22Rv1 (cell line): ENCODE measurements at regions not wholly inside any gene's neighbourhood (a gene's known extent, or its start where the extent isn't known, plus 50 kb on each side); places are given as distances from the start of the nearest gene placed in this dataset.
"Not testable (repeated sequence)": the region's sequence is repeated elsewhere in the genome, so short reads cannot be mapped to it uniquely, and the experiment has no call there.

Experiments
- H3K27ac ChIP-seq: fragments of 450-650 bp; 2 replicates; pipeline ENCODE4 v1.5.1; 2017
- ZFX ChIP-seq: fragments of 450-650 bp; IDR thresholded peaks from 2 replicates; pipeline ENCODE4 v1.6.1; 2017; ENCODE audit warnings: antibody characterized with exemption, borderline replicate concordance
- TF ChIP-seq, protein P1 (sequence below): fragments of 450-650 bp; IDR thresholded peaks from 2 replicates; pipeline ENCODE4 v1.5.1; 2017; ENCODE audit warnings: mild to moderate bottlenecking

DNA sequence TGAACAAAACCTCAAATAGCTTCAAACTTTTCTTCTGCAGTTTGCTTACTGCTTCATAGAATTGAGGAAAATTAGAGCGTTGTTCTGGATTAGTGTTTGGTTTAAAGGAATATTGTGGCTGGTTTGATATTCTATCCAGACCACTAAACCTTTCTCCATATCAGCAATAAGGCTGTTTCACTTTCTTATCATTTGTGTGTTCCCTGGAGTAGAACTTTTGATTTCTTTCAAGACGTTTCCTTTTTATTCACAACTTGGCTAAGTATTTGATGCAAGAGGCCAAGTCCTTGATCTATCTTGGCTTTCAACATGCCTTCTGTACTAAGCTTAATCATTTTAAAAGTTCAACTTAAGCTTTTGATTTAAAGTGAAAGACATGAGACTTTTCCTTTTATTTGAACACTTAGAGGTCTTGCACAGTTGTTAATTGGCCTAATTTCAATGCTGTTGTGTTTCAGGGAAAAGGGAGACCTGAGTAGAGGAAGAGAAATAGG is 359.1 kb downstream of the S1PR1 start:
- no peak for TF ChIP-seq ZFX
- TF ChIP-seq, protein P1, sequence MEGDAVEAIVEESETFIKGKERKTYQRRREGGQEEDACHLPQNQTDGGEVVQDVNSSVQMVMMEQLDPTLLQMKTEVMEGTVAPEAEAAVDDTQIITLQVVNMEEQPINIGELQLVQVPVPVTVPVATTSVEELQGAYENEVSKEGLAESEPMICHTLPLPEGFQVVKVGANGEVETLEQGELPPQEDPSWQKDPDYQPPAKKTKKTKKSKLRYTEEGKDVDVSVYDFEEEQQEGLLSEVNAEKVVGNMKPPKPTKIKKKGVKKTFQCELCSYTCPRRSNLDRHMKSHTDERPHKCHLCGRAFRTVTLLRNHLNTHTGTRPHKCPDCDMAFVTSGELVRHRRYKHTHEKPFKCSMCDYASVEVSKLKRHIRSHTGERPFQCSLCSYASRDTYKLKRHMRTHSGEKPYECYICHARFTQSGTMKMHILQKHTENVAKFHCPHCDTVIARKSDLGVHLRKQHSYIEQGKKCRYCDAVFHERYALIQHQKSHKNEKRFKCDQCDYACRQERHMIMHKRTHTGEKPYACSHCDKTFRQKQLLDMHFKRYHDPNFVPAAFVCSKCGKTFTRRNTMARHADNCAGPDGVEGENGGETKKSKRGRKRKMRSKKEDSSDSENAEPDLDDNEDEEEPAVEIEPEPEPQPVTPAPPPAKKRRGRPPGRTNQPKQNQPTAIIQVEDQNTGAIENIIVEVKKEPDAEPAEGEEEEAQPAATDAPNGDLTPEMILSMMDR, result no peak
- no peak overlapping the region for H3K27ac ChIP-seq

DNA sequence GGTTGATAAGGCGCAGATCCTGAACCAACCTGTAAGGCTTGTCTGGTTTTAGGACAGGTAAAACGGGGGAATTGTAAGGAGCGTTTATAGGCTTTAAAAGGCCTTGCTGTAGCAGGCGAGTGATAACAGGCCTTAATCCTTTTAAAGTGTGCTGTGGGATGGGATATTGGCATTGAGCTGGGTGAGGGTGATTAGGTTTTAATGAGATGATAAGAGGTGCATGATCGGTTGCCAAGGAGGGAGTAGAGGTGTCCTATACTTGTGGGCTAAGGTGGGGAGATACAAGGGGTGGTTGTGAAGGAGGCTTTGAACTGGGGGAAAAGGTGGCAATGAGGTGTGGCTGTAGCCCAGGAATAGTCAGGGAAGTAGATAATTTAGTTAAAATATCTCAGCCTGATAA is 363.8 kb downstream of the S1PR1 start:
- H3K27ac ChIP-seq, result not testable (repeated sequence)

DNA sequence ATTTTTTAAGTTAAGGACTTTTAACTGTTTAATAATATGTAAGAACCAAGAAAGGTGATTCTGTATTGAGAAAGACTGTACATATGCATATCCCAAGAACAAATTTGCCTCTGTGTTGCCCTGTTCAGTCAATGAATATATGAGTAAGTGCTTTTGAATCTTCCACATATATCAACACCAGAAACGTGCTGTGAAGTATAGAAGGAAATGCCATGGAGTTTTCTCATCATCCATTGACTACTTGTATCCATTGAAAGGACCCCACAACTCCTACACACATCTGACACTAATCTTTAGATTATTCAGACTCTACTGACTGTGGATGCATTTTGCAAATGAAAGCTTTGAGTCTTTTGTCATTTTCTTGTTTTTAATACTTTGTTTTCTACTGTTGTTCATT is 366.9 kb downstream of the S1PR1 start:
- H3K27ac ChIP-seq, result no peak overlapping the region
- no peak for TF ChIP-seq ZFX
- TF ChIP-seq, protein P1, result no peak

DNA sequence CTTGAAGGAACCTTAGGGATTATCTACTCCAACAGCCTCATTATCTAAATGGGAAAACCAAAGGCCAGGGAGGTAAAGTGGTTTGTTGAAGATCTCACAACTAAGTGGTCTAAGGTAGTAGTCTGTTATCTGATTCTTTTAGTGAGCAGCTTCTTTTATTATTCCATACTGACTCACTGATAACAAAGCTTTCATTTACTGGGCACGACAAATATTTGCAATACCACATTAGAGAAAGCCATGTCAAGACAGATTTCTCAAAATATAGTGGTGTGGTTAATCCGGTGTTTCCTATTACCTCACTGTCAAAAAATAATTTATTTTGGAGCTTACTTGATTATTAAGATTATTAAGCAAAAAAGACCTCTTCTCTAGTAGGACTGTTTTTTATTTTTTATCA is 369.1 kb downstream of the S1PR1 start:
- H3K27ac ChIP-seq, result no peak overlapping the region
- TF ChIP-seq, protein P1, result no peak
- TF ChIP-seq ZFX, result no peak

DNA sequence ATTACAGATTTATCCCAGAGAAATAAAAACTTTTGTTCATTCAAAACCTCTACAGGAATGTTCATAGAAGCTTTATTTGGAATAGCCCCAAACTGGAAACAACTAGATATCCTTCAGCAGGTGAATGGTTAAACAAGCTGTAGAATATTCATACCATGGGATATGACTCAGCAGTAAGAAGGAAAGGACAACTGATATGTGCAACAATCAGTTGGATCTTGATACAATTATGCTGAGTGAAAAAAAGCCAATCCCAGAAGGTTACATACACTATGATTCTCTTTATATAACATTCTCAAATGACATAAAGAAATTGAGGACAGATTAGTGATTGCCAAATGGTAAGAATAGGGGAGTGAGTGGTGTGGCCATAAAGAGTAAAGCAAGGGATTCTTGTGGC is 376.7 kb downstream of the S1PR1 start:
- H3K27ac ChIP-seq, result no peak overlapping the region
- no peak for TF ChIP-seq ZFX
- TF ChIP-seq, protein P1, result no peak

DNA sequence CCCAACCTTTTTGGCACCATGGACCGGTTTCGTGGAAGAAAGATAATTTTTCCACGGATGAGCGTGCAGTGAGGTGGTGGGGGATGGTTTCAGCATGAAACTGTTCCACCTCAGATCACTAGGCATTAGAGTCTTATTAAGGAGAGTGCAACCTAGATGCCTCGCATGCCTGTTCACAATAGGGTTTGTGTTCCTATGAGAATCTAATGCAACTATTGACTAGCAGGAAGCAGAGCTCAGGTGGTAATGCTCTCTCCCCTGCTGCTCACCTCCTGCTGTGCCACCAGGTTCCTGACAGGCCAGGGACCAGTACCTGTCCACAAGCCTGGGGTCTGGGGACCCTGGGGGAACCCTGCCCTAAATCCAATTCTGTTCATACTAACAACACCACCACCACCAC is 377.8 kb downstream of the OLFM3 start:
- no peak overlapping the region for H3K27ac ChIP-seq
- TF ChIP-seq, protein P1, result no peak
- no peak for TF ChIP-seq ZFX

DNA sequence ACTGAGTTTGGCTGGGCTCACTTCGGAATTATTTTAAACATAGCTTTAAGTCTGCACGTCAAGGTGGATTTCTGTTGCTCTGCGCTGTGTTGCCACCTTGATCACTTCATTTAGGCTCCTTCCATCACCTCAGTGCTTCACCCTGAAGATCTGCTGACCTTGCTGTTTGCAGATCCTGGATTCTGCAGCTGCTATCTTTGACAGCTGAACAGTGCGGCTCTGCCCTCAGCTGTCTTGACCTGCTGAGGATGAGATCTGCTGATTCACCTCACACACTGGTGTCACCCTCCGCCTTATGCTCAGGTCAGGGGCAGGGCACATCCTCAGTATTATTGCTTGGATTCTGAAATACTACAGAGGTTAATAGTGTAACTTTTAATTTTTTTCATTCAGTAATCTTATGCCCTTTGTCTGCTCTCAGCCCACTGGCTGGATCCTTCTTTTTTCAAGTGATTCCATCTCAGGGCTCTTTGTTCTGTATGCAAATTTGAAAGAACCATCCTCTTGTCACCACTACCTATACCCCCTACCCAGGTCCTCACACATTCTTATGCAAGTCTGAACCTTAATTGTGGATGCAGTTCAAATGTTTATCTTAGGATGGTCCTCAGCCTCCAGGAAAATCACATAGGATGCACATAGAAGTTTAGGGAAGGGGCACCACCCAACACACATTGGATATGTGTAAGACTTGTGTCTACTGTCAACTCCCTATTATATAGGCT is 364.0 kb downstream of the OLFM3 start:
- no peak for TF ChIP-seq ZFX
- TF ChIP-seq, protein P1, result no peak
- H3K27ac ChIP-seq, result no peak overlapping the region

DNA sequence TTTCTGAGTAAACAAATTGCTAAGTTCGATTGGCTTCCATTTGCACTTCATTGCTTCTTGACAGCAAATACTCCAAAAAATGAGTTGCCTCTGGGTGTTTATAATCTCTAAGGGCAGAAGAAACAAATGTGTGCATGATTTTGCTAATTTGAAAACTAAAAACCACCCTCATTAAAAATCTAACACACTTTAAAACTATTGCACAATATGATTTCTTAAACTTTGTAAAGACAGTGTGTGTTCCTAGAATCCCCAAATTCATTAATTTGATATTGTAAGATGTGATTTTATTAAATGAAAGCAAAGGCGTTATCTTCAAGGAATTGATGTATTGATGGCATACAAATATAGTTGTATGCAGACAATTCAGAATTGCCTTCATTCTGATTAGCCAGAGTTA is 350.9 kb downstream of the OLFM3 start:
- no peak overlapping the region for H3K27ac ChIP-seq
- TF ChIP-seq, protein P1, result no peak
- TF ChIP-seq ZFX, result no peak
